Heart left ventricle (tissue), 16 donors: ENCODE measurements at regions not wholly inside any gene's neighbourhood (a gene's known extent, or its start where the extent isn't known, plus 50 kb on each side); places are given as distances from the start of the nearest gene placed in this dataset.
"Not testable (repeated sequence)": the region's sequence is repeated elsewhere in the genome, so short reads cannot be mapped to it uniquely, and the experiment has no call there.

Experiments
- ATAC-seq, 4 donors: fragments of 200-7000 bp; cut with Tn5 transposase; one replicate each; pipeline ENCODE4 v1.9.1; 2020 to 2022; ENCODE audit warnings: moderate library complexity in 4 of 4, mild to moderate bottlenecking in 3 of 4, moderate number of reproducible peaks in 1 of 4
- DNase-seq, 5 donors: peaks; one replicate each; pipeline ENCODE4 v3.0.0-alpha.2; 2020
- H3K27ac ChIP-seq, 12 donors: fragments of 200-600 bp; sonication (generic) in 4 of 12; one replicate each; pipeline versions ENCODE4 v1.5.0 to v1.8.0; 2016 to 2022; ENCODE audit warnings: mild to moderate bottlenecking in 2 of 12
- H3K27me3 ChIP-seq, 9 donors: fragments of 200-600 bp; sonication (generic) in 2 of 9; one replicate each; pipeline versions ENCODE4 v1.5.1 to v1.8.0; 2016 to 2022; ENCODE audit warnings: mild to moderate bottlenecking in 3 of 9
- H3K36me3 ChIP-seq, 9 donors: fragments of 200-600 bp; sonication (generic) in 2 of 9; one replicate each; pipeline versions ENCODE4 v1.5.0 to v1.8.0; 2018 to 2022; ENCODE audit warnings: mild to moderate bottlenecking in 2 of 9
- H3K4me1 ChIP-seq, 12 donors: fragments of 200-600 bp; sonication (generic) in 4 of 12; one replicate each; pipeline versions ENCODE4 v1.5.0 to v1.8.0; 2016 to 2022; ENCODE audit warnings: mild to moderate bottlenecking in 3 of 12
- H3K4me3 ChIP-seq, 12 donors: fragments of 200-600 bp; sonication (generic) in 4 of 12; one replicate each; pipeline versions ENCODE4 v1.5.0 to v1.8.0; 2017 to 2022; ENCODE audit warnings: mild to moderate bottlenecking in 9 of 12, moderate library complexity in 4 of 12
- H3K9me3 ChIP-seq, 12 donors: fragments of 200-600 bp; sonication (generic) in 4 of 12; one replicate each; pipeline versions ENCODE4 v1.5.0 to v1.8.0; 2016 to 2022; ENCODE audit warnings: mild to moderate bottlenecking in 1 of 12
- CTCF ChIP-seq, 12 donors: fragments of 200-600 bp; sonication (generic) in 4 of 12; IDR thresholded peaks; one replicate each; pipeline versions ENCODE4 v1.5.0 to v1.8.0; 2018 to 2022; ENCODE audit warnings: antibody characterized with exemption in 12 of 12, mild to moderate bottlenecking in 5 of 12
- POLR2A ChIP-seq, 2 donors: fragments of 450-650 bp; IDR thresholded peaks; one replicate each; pipeline ENCODE4 v1.6.1; 2017; ENCODE audit warnings: antibody characterized with exemption in 2 of 2, mild to moderate bottlenecking in 2 of 2, moderate library complexity in 2 of 2
- WGBS, 4 donors: extraction: QIAGEN DNeasy Blood & Tissue Kit in 2 of 4; methylation state at CpG; one replicate each; pipeline versions ENCODE4 v1.1.5 to v1.1.7; 2013 to 2018; 5-methylcytosine and 5-hydroxymethylcytosine counted together
- intact Hi-C, 10 donors: fragments of 100-400 bp; cut with DNase I; formaldehyde crosslinking; loops; one replicate each; pipeline versions ENCODE4 v1.11.1 to v1.14.2; 2022
- donor health status: ischemic (EF 13 %, LVEDD 7.1; RV severe dilation, severe dysfunction).
- donor health status: healthy with polysubstance abuse.
- donor health status: DM: no; HTN: yes; CAD: no.
- donor health status: DM: no; HTN: no; CAD: no.
- donor health status: ischemic (EF 25% LVEDD 6.9; RV normal size, moderate dysfunction).
- donor health status: ischemic (EF 25% LVEDD 5.7; RV mildly dilated, moderate dysfunction).
- donor health status: healthy.
- donor health status: DM: yes; HTN: yes; CAD: no.
- donor health status: ischemic (EF 35%, LVEDD 5.7; RV mildly dilated, moderate dysfunction).
- donor health status: nonischemic (EF 11% LVEDD 7.7; RV severe dilation, severe dysfunction).
- donor health status: DM: yes; HTN: yes; CAD: no.
- donor health status: PGD.
- donor health status: ischemic (EF 29% LVEDD 5.4; RV normal size, mild dysfunction).
- donor health status: nonischemic (EF 23%, LVEDD 6.1; RV moderate dilation, normal function).

- Histone ChIP-seq H3K27me3 (no peaks in the 10 kb centered on the region), H3K9me3 (peaks cover 0 to under 1% (median 0%) of the 10 kb centered on the region in 12 donors), H3K36me3 (no peaks in the 10 kb centered on the region), H3K4me1 (no peaks in the 10 kb centered on the region), H3K27ac (no peak overlapping the region), H3K4me3 (no peak overlapping the region)
- ATAC-seq: no peak
- no peak for DNase-seq
- intact Hi-C loops: no loop called here
- 85 to 89% (median 88%) methylated on average over 2 of the region's 2 CpGs for WGBS, 4 donors
- TF ChIP-seq CTCF (IDR thresholded peaks at IDR 0.05): no peak
- TF ChIP-seq POLR2A (IDR thresholded peaks at IDR 0.05): no peak
These were observed 160.9 kb upstream of the GALNT15 start for GRCh38 chr3:16013568-16013967.

DNA sequence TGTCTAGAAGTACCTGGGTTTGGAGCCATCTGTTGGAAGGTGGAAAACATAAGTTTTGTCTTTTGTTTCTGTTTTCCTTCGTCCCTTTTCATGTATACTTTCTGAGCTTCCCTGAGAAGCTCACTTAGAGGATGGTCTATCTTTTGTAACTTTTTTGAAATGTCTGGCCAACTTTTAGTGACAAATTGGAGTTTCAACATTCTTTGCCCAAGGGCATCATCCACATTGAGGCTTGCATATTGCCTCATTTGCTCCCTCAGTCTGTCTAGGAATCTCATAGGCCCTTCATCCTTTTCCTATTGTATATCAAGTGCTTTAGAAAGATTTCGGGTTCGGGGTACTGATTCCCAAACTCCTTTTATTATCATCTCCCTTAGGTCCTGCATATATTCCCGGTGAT, 152.7 kb upstream of the GALNT15 start:
- H3K4me3 ChIP-seq, H3K27ac ChIP-seq, H3K27me3 ChIP-seq, H3K4me1 ChIP-seq, H3K9me3 ChIP-seq, DNase-seq, H3K36me3 ChIP-seq, ATAC-seq: not testable (repeated sequence)
- intact Hi-C loops: loop anchor here in 1 of 10 donors (2.0 kb wide), 1 partner anchor 79 kb away; no protein-coding TSS in a partner anchor
- 84 to 91% (median 85%) methylated on average over 4 of the region's 4 CpGs for WGBS, 4 donors

GRCh38 chr3:16023881-16024280, 150.6 kb upstream of the GALNT15 start:
- H3K9me3 ChIP-seq, ATAC-seq, H3K27me3 ChIP-seq, intact Hi-C loops, H3K36me3 ChIP-seq, H3K4me3 ChIP-seq, H3K27ac ChIP-seq, DNase-seq, H3K4me1 ChIP-seq: not testable (repeated sequence)
- 84 to 90% (median 88%) methylated on average over 4 of the region's 4 CpGs for WGBS, 4 donors

DNA sequence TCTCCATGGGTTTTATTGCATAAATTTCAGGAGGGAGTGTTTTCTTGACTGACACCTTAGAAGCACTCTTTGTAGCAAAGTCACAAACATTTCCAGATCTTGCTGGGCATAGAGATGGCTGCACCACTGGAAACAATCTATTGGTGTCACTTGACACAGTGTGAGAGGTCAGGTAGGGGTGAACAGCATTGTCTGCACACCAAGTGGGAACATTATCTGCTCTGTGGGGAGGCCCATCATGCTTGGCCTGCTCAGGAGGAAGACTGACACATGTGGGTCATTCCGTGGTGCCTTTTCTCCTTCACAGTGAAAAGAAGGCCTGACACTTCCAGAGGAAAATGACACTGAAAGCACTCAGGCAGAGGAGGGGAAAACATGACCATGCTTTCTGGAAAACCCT, 149.9 kb upstream of the GALNT15 start:
- Histone ChIP-seq H3K4me1 (no peaks in the 10 kb centered on the region), H3K4me3 (no peak overlapping the region), H3K36me3 (no peaks in the 10 kb centered on the region), H3K9me3 (no peaks in the 10 kb centered on the region), H3K27me3 (no peaks in the 10 kb centered on the region), H3K27ac (no peak overlapping the region)
- ATAC-seq (no peak), DNase-seq (no peak)
- TF ChIP-seq CTCF (IDR thresholded peaks at IDR 0.05) (no peak), POLR2A (IDR thresholded peaks at IDR 0.05) (no peak)
- intact Hi-C loops: no loop called here
- 39 to 54% (median 43%) methylated on average over 1 of the region's 1 CpG for WGBS, 4 donors

DNA sequence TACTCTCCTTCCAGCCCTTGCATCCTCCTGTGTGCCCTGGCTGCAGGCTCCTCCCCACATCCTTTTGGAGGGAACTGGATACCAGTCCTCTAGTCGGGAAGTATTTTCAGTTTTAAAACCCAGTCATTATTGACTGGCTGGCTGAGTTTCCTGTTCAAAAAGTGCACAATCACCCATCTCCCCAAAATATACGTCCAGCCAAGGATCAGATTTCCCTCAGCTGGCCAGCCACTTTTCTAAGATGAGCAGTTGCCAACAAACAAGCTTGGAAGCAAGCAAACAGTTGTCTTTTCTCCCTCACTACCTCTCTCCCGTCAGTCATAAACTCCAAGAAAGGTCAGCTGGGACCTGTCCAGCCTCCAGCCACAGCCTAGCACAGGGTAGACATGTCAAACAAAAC, 147.7 kb upstream of the GALNT15 start:
- H3K27me3 ChIP-seq: no peaks in the 10 kb centered on the region
- H3K9me3 ChIP-seq: no peaks in the 10 kb centered on the region
- H3K4me3 ChIP-seq: no peak overlapping the region
- no peaks in the 10 kb centered on the region for H3K36me3 ChIP-seq
- no peaks in the 10 kb centered on the region for H3K4me1 ChIP-seq
- DNase-seq (no peak), ATAC-seq (no peak)
- TF ChIP-seq CTCF (IDR thresholded peaks at IDR 0.05) (no peak), POLR2A (IDR thresholded peaks at IDR 0.05) (no peak)
- no peak overlapping the region for H3K27ac ChIP-seq
- intact Hi-C loops: no loop called here
- WGBS, 4 donors: 10 to 26% (median 22%) methylated on average over 3 of the region's 3 CpGs
